ENCODE measurements at regions not wholly inside any gene's neighbourhood (a gene's known extent, or its start where the extent isn't known, plus 50 kb on each side); places are given as distances from the start of the nearest gene placed in this dataset.

DNA sequence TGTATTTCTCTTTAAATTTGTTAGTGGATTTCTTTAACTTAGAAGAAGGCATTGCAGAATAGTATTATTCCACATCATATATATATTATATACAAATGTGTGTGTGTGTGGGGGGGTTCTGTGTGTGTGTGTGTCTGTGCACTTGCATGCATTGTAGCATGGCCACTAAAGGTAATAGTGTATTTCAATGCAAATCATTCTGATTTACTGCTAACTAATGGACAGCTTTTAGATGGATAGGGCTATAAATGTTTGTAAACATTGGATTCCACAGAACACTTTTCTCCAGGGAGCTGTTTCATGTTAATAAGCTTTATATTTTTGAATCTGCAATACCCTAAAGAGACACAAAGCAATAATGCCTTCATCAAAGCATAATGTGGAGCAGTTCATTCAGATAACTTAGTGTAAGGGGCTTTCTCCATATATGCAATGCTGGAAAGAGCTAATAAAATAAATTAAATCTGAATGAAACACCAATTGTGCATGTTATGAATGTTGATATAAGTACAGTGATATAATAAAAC lies 496.7 kb upstream of the CDH9 start:
- TF ChIP-seq CTCF (IDR thresholded peaks at IDR 0.05) (no peak), POLR2A (IDR thresholded peaks at IDR 0.05) (no peak), EP300 (IDR thresholded peaks at IDR 0.05; ENCODE audit: low read depth) (no peak)
